ENCODE measurements at regions not wholly inside any gene's neighbourhood (a gene's known extent, or its start where the extent isn't known, plus 50 kb on each side); places are given as distances from the start of the nearest gene placed in this dataset.

DNA sequence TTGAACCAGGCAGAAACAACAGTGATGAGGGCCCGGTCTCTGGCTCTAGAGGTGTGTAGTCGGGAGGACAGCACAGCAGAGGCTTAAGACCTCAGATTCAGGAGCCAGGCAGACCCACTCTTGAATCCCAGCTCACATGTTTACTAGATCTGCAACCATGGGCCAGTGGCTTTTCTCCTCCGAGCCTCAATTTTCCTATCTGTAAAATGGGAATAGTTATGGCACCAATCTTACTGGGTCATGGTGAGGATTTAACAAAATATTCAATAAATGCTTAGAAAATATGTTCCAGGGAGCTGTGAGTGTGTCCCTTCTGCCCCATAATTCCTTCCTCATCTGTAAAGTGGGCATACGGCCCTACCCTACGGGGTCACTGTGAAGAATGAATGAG lies 506.9 kb downstream of the SHQ1 start (continued):
- TF ChIP-seq, protein P1, sequence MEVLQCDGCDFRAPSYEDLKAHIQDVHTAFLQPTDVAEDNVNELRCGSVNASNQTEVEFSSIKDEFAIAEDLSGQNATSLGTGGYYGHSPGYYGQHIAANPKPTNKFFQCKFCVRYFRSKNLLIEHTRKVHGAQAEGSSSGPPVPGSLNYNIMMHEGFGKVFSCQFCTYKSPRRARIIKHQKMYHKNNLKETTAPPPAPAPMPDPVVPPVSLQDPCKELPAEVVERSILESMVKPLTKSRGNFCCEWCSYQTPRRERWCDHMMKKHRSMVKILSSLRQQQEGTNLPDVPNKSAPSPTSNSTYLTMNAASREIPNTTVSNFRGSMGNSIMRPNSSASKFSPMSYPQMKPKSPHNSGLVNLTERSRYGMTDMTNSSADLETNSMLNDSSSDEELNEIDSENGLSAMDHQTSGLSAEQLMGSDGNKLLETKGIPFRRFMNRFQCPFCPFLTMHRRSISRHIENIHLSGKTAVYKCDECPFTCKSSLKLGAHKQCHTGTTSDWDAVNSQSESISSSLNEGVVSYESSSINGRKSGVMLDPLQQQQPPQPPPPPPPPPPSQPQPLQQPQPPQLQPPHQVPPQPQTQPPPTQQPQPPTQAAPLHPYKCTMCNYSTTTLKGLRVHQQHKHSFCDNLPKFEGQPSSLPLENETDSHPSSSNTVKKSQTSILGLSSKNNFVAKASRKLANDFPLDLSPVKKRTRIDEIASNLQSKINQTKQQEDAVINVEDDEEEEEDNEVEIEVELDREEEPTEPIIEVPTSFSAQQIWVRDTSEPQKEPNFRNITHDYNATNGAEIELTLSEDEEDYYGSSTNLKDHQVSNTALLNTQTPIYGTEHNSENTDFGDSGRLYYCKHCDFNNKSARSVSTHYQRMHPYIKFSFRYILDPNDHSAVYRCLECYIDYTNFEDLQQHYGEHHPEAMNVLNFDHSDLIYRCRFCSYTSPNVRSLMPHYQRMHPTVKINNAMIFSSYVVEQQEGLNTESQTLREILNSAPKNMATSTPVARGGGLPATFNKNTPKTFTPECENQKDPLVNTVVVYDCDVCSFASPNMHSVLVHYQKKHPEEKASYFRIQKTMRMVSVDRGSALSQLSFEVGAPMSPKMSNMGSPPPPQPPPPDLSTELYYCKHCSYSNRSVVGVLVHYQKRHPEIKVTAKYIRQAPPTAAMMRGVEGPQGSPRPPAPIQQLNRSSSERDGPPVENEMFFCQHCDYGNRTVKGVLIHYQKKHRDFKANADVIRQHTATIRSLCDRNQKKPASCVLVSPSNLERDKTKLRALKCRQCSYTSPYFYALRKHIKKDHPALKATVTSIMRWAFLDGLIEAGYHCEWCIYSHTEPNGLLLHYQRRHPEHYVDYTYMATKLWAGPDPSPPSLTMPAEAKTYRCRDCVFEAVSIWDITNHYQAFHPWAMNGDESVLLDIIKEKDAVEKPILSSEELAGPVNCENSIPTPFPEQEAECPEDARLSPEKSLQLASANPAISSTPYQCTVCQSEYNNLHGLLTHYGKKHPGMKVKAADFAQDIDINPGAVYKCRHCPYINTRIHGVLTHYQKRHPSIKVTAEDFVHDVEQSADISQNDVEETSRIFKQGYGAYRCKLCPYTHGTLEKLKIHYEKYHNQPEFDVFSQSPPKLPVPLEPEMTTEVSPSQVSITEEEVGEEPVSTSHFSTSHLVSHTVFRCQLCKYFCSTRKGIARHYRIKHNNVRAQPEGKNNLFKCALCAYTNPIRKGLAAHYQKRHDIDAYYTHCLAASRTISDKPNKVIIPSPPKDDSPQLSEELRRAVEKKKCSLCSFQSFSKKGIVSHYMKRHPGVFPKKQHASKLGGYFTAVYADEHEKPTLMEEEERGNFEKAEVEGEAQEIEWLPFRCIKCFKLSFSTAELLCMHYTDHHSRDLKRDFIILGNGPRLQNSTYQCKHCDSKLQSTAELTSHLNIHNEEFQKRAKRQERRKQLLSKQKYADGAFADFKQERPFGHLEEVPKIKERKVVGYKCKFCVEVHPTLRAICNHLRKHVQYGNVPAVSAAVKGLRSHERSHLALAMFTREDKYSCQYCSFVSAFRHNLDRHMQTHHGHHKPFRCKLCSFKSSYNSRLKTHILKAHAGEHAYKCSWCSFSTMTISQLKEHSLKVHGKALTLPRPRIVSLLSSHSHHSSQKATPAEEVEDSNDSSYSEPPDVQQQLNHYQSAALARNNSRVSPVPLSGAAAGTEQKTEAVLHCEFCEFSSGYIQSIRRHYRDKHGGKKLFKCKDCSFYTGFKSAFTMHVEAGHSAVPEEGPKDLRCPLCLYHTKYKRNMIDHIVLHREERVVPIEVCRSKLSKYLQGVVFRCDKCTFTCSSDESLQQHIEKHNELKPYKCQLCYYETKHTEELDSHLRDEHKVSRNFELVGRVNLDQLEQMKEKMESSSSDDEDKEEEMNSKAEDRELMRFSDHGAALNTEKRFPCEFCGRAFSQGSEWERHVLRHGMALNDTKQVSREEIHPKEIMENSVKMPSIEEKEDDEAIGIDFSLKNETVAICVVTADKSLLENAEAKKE (CRISPR knock-in tag; IDR thresholded peaks at IDR 0.05) = no peak
- TF ChIP-seq EZH2 (IDR thresholded peaks at IDR 0.05; ENCODE audit: low read depth, unreplicated experiment) (no peak), CREB1 (CRISPR knock-in tag; IDR thresholded peaks at IDR 0.05; ENCODE audit: low read depth) (no peak), NANOG (IDR thresholded peaks at IDR 0.05; ENCODE audit: borderline replicate concordance) (no peak)
- TF ChIP-seq, protein P2, sequence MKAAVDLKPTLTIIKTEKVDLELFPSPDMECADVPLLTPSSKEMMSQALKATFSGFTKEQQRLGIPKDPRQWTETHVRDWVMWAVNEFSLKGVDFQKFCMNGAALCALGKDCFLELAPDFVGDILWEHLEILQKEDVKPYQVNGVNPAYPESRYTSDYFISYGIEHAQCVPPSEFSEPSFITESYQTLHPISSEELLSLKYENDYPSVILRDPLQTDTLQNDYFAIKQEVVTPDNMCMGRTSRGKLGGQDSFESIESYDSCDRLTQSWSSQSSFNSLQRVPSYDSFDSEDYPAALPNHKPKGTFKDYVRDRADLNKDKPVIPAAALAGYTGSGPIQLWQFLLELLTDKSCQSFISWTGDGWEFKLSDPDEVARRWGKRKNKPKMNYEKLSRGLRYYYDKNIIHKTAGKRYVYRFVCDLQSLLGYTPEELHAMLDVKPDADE (IDR thresholded peaks at IDR 0.05) = no peak

DNA sequence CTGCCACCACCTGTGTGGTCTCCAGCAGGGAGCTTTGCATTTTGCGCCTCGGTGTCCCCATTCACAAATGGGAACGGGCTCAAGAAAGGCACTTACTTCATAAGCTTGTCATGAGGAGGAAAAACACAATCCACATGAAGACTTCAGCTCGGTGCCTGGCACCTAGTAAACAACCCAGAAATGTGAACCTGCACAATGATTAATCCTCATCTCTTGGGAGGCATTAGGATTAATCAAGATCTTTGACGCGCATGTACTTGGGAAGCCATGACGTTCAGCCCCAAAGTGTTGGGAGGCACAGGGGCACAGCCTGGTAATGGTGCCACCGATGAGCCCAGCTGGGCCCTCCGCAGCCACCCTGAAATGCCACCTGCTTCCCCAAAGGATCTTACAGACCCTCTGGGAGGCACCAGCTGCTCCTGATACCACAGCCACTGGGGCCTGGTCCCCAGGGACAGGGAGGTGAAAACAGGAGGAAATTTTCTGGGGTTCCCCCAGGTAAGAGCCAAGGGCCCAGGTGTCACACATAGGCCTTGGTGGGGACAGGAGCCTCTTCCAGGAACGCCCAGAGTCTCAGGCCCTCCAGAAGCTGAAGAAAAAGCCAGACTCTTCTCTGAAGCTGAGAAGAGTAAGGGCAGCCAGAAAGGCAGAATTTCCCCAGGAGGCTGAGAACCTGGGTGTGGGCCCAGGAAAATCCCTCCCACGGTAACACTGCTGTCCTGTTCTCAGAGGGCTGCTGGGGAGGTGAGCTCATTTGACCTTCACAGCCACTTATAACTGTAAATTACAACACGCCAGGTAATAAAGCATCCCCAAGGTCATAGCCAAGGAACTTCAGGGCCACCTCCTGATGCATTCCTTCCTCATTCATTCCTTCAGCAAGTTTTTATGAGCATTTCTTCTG lies 507.5 kb downstream of the SHQ1 start:
- Mint-ChIP-seq H3K9me3 (no peaks in the 10 kb centered on the region), H3K27ac (no peak overlapping the region), H3K36me3 (ENCODE audit: low read depth) (no peaks in the 10 kb centered on the region), H3K4me3 (no peak overlapping the region), H3K4me1 (peaks cover 1% of the 10 kb centered on the region; the same call in 1 of the 3 replicates), H3K27me3 (ENCODE audit: insufficient read depth, low read depth, poor library complexity) (peaks cover 11% of the 10 kb centered on the region)
- ATAC-seq = no peak
- Histone ChIP-seq H3K9me2 (ENCODE audit: insufficient read depth) (no peaks in the 10 kb centered on the region), H3K4me3 (no peak overlapping the region), H3K27me3 (ENCODE audit: insufficient read depth) (no peaks in the 10 kb centered on the region), H4K20me1 (replicated peaks; ENCODE audit: insufficient read depth) (no peaks in the 10 kb centered on the region), H3K4me1 (ENCODE audit: insufficient read depth) (peaks cover 7% of the 10 kb centered on the region; the same call in 1 of the 2 replicates), H2AFZ (no peak overlapping the region), H3K27ac (ENCODE audit: low read depth) (no peak overlapping the region), H3F3A (replicated peaks; ENCODE audit: low read depth) (no peaks in the 10 kb centered on the region), H3K79me2 (replicated peaks; ENCODE audit: insufficient read depth) (no peaks in the 10 kb centered on the region), H3K4me2 (no peak overlapping the region), H3K36me3 (ENCODE audit: insufficient read depth) (no peaks in the 10 kb centered on the region)
- no peak for DNase-seq (ENCODE audit: low spot score)
- TF ChIP-seq ZNF331 (CRISPR knock-in tag; IDR thresholded peaks at IDR 0.05; ENCODE audit: low read depth) (no peak), POLR2AphosphoS5 (IDR thresholded peaks at IDR 0.05; ENCODE audit: low read depth) (no peak), STAT1 (IDR thresholded peaks at IDR 0.05; ENCODE audit: unreplicated experiment) (no peak), EZH2 (IDR thresholded peaks at IDR 0.05; ENCODE audit: low read depth, unreplicated experiment) (no peak), CREB1 (CRISPR knock-in tag; IDR thresholded peaks at IDR 0.05; ENCODE audit: low read depth) (no peak), NANOG (IDR thresholded peaks at IDR 0.05; ENCODE audit: borderline replicate concordance) (no peak)
- TF ChIP-seq, protein P2 (IDR thresholded peaks at IDR 0.05) = no peak
- TF ChIP-seq, protein P3, sequence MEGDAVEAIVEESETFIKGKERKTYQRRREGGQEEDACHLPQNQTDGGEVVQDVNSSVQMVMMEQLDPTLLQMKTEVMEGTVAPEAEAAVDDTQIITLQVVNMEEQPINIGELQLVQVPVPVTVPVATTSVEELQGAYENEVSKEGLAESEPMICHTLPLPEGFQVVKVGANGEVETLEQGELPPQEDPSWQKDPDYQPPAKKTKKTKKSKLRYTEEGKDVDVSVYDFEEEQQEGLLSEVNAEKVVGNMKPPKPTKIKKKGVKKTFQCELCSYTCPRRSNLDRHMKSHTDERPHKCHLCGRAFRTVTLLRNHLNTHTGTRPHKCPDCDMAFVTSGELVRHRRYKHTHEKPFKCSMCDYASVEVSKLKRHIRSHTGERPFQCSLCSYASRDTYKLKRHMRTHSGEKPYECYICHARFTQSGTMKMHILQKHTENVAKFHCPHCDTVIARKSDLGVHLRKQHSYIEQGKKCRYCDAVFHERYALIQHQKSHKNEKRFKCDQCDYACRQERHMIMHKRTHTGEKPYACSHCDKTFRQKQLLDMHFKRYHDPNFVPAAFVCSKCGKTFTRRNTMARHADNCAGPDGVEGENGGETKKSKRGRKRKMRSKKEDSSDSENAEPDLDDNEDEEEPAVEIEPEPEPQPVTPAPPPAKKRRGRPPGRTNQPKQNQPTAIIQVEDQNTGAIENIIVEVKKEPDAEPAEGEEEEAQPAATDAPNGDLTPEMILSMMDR (conservative IDR thresholded peaks at IDR 0.05; ENCODE audit: low read depth in 2 of 2) = no peak
